Fibroblast of lung (primary cell): ENCODE measurements at regions not wholly inside any gene's neighbourhood (a gene's known extent, or its start where the extent isn't known, plus 50 kb on each side); places are given as distances from the start of the nearest gene placed in this dataset.

Source experiments
- EZH2 ChIP-seq: IDR thresholded peaks from 2 replicates; pipeline ENCODE4 v1.5.1; 2012; ENCODE audit warnings: low read length, control low read depth, mild to moderate bottlenecking; ENCODE audit errors: missing control alignments
- TF ChIP-seq, protein P1 (sequence below), 2 donors: IDR thresholded peaks in 1 of 2; conservative IDR thresholded peaks in 1 of 2; 1 replicate in 1 of 2; 2 replicates in 1 of 2; pipeline ENCODE4 v1.5.1; 2011 to 2012; ENCODE audit warnings: low read length in 2 of 2, control low read depth in 1 of 2, inconsistent platforms in 1 of 2, low read depth in 1 of 2, mild to moderate bottlenecking in 1 of 2

DNA sequence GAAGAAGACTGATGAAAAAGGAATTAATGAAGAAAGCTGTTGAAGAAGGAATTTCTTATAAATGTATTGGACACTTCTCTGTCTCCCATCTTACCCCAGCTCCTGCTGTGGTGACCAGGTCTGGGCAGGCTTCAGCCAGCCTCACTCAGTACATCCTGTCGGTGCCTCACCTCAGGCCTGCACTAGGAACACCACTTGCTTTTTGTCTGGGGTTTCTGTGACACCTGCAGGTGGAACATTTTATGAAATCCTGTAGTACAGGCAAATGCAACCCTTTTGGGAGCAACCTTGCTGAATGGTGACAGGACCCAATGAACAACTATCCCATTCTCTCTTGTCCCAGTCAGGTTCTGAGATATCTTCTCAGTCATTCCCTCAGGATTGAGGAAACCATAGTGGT is 129.7 kb downstream of the PRDM13 start:
- TF ChIP-seq, protein P1, sequence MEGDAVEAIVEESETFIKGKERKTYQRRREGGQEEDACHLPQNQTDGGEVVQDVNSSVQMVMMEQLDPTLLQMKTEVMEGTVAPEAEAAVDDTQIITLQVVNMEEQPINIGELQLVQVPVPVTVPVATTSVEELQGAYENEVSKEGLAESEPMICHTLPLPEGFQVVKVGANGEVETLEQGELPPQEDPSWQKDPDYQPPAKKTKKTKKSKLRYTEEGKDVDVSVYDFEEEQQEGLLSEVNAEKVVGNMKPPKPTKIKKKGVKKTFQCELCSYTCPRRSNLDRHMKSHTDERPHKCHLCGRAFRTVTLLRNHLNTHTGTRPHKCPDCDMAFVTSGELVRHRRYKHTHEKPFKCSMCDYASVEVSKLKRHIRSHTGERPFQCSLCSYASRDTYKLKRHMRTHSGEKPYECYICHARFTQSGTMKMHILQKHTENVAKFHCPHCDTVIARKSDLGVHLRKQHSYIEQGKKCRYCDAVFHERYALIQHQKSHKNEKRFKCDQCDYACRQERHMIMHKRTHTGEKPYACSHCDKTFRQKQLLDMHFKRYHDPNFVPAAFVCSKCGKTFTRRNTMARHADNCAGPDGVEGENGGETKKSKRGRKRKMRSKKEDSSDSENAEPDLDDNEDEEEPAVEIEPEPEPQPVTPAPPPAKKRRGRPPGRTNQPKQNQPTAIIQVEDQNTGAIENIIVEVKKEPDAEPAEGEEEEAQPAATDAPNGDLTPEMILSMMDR (conservative IDR thresholded peaks at IDR 0.05 in 1 of 2, IDR thresholded peaks at IDR 0.05 in 1 of 2; ENCODE audit: low read depth in 1 of 2, low read length in 2 of 2): no peak
- TF ChIP-seq EZH2: no peak
